ENCODE measurements at regions not wholly inside any gene's neighbourhood (a gene's known extent, or its start where the extent isn't known, plus 50 kb on each side); places are given as distances from the start of the nearest gene placed in this dataset.

- no peak for TF ChIP-seq POLR2A (IDR thresholded peaks at IDR 0.05; ENCODE audit: low read depth)
- no peak for TF ChIP-seq POLR2AphosphoS5 (IDR thresholded peaks at IDR 0.05)
- TF ChIP-seq CTCF (IDR thresholded peaks at IDR 0.05), result no peak
- no peak for TF ChIP-seq EP300 (IDR thresholded peaks at IDR 0.05)
- intact Hi-C loops (cut with DNase I), result no loop called here
- no peak overlapping the region for H3K27ac ChIP-seq (replicated peaks in 1 of 4)
- H3K9me3 ChIP-seq, result no peaks in the 10 kb centered on the region
- H3K27me3 ChIP-seq, result no peaks in the 10 kb centered on the region
- no peak for DNase-seq (ENCODE audit: extremely low spot score)
- H3K36me3 ChIP-seq, result no peaks in the 10 kb centered on the region
- WGBS, result 62% methylated on average over 4 of the region's 4 CpGs
- H3K4me3 ChIP-seq, result no peak overlapping the region
- H3K4me1 ChIP-seq, result no peaks in the 10 kb centered on the region
These were observed 600.5 kb downstream of the RERGL start for GRCh38 chr12:17489452-17489851.

DNA sequence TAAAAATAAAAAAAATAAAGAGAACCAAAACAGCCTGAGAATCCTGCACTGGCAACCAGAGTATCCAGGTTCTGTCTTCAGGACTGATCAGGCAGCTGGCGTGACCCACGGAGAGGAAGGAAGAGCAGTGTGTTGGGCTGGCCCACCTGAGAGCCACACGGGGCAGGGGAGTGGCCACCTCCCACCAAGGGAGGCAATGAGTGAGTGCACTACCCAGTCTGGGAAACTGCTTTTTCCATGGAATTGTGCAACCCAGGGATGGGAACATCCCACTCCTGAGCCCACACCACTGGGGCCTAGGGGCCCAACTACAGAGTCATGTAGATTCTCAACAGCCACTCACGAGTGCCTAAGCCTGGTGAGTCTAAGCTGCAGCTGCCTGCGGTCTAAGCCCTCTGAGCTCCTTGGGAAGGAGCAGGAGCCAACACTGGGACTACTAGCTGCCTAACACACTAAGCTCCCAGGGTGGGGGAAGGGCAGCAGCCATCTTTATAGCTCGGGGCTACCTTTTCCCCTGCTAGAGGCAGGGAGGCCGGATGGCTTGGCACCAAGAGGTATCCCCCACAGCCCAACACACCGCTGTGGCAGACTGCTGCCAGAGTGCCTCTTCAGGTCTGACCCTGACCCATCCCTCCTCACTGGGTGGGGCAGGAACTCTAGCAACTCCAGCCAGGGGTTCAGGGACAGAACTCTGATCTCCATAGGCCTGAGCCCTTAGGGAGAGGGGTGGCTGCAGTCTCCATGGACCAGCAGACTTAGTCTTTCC is 610.9 kb downstream of the RERGL start:
- intact Hi-C loops (cut with DNase I), result no loop called here
- Histone ChIP-seq H3K4me1 (no peaks in the 10 kb centered on the region), H3K27me3 (no peaks in the 10 kb centered on the region), H3K36me3 (no peaks in the 10 kb centered on the region), H3K4me3 (no peak overlapping the region), H3K27ac (replicated peaks in 1 of 4) (no peak overlapping the region), H3K9me3 (peaks cover 0 to 6% (median 2%) of the 10 kb centered on the region in 4 donors)
- WGBS, result 84% methylated on average over 5 of the region's 8 CpGs
- TF ChIP-seq POLR2A (IDR thresholded peaks at IDR 0.05; ENCODE audit: low read depth) (no peak), EP300 (IDR thresholded peaks at IDR 0.05) (no peak), CTCF (IDR thresholded peaks at IDR 0.05) (no peak), POLR2AphosphoS5 (IDR thresholded peaks at IDR 0.05) (no peak)
- no peak for DNase-seq (ENCODE audit: extremely low spot score)

- no peak for DNase-seq (ENCODE audit: extremely low spot score)
- no peak overlapping the region for H3K4me3 ChIP-seq
- intact Hi-C loops (cut with DNase I), result no loop called here
- H3K9me3 ChIP-seq, result no peaks in the 10 kb centered on the region
- TF ChIP-seq EP300 (IDR thresholded peaks at IDR 0.05) (no peak), POLR2AphosphoS5 (IDR thresholded peaks at IDR 0.05) (no peak), CTCF (IDR thresholded peaks at IDR 0.05) (no peak), POLR2A (IDR thresholded peaks at IDR 0.05; ENCODE audit: low read depth) (no peak)
- WGBS, result 91% methylated on average over 12 of the region's 12 CpGs
- no peaks in the 10 kb centered on the region for H3K36me3 ChIP-seq
- H3K4me1 ChIP-seq, result no peaks in the 10 kb centered on the region
- no peaks in the 10 kb centered on the region for H3K27me3 ChIP-seq
- no peak overlapping the region for H3K27ac ChIP-seq (replicated peaks in 1 of 4)
These were observed 619.5 kb downstream of the RERGL start for GRCh38 chr12:17470460-17470859.

- intact Hi-C loops (cut with DNase I), result no loop called here
- Histone ChIP-seq H3K4me1 (no peaks in the 10 kb centered on the region), H3K27me3 (no peaks in the 10 kb centered on the region), H3K36me3 (no peaks in the 10 kb centered on the region), H3K4me3 (no peak overlapping the region), H3K9me3 (no peaks in the 10 kb centered on the region), H3K27ac (replicated peaks in 1 of 4) (no peak overlapping the region)
- WGBS, result 62% methylated on average over 2 of the region's 2 CpGs
- DNase-seq (ENCODE audit: extremely low spot score), result no peak
- TF ChIP-seq POLR2A (IDR thresholded peaks at IDR 0.05; ENCODE audit: low read depth), result no peak
- no peak for TF ChIP-seq POLR2AphosphoS5 (IDR thresholded peaks at IDR 0.05)
- TF ChIP-seq EP300 (IDR thresholded peaks at IDR 0.05), result no peak
- no peak for TF ChIP-seq CTCF (IDR thresholded peaks at IDR 0.05)
These were observed 630.8 kb downstream of the RERGL start for GRCh38 chr12:17459214-17459613.

GRCh38 chr12:17456486-17456885 is 633.5 kb downstream of the RERGL start:
- 65% methylated on average over 2 of the region's 2 CpGs for WGBS
- Histone ChIP-seq H3K4me1 (no peaks in the 10 kb centered on the region), H3K27ac (replicated peaks in 1 of 4) (no peak overlapping the region), H3K36me3 (no peaks in the 10 kb centered on the region), H3K4me3 (no peak overlapping the region), H3K27me3 (no peaks in the 10 kb centered on the region), H3K9me3 (no peaks in the 10 kb centered on the region)
- intact Hi-C loops (cut with DNase I), result no loop called here
- no peak for TF ChIP-seq POLR2AphosphoS5 (IDR thresholded peaks at IDR 0.05)
- TF ChIP-seq EP300 (IDR thresholded peaks at IDR 0.05), result no peak
- no peak for TF ChIP-seq CTCF (IDR thresholded peaks at IDR 0.05)
- TF ChIP-seq POLR2A (IDR thresholded peaks at IDR 0.05; ENCODE audit: low read depth), result no peak
- DNase-seq (ENCODE audit: extremely low spot score), result no peak
